Testis (tissue), 2 donors: ENCODE measurements at regions not wholly inside any gene's neighbourhood (a gene's known extent, or its start where the extent isn't known, plus 50 kb on each side); places are given as distances from the start of the nearest gene placed in this dataset.

Experiments used
- POLR2A ChIP-seq: fragments of 450-650 bp; IDR thresholded peaks from one replicate; pipeline ENCODE4 v1.6.1; 2017; ENCODE audit warnings: antibody characterized with exemption, mild to moderate bottlenecking, moderate library complexity
- TF ChIP-seq, protein P1 (sequence below), 3 experiments: fragments of 450-650 bp in 2 of 3; fragments of 200-600 bp in 1 of 3; sonication (generic) in 1 of 3; IDR thresholded peaks; one replicate each; pipeline ENCODE4 v1.5.1; 2016 to 2019; ENCODE audit warnings: antibody characterized with exemption in 3 of 3, mild to moderate bottlenecking in 2 of 3, moderate library complexity in 1 of 3

DNA sequence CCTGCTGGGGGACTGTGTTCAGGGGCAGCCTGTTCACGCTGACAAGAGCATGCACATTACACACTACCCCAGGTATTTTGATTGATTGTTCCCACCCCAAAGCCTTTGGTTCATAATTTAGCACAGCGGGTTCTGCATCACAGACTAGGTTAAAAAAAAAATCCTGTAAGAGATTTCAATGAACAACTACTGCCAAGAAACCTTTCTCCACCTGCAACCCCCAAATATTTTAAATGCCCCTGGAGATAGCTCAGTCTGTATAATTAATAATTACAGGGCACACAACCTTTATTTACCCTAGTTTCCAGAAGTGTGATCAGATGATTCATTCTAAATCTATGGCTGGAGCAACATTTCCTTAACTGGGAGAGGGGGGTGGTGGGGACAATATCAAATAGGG, 87.6 kb downstream of the NR2F2 start:
- TF ChIP-seq, protein P1, sequence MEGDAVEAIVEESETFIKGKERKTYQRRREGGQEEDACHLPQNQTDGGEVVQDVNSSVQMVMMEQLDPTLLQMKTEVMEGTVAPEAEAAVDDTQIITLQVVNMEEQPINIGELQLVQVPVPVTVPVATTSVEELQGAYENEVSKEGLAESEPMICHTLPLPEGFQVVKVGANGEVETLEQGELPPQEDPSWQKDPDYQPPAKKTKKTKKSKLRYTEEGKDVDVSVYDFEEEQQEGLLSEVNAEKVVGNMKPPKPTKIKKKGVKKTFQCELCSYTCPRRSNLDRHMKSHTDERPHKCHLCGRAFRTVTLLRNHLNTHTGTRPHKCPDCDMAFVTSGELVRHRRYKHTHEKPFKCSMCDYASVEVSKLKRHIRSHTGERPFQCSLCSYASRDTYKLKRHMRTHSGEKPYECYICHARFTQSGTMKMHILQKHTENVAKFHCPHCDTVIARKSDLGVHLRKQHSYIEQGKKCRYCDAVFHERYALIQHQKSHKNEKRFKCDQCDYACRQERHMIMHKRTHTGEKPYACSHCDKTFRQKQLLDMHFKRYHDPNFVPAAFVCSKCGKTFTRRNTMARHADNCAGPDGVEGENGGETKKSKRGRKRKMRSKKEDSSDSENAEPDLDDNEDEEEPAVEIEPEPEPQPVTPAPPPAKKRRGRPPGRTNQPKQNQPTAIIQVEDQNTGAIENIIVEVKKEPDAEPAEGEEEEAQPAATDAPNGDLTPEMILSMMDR (IDR thresholded peaks at IDR 0.05): no peak
- TF ChIP-seq POLR2A: no peak
